NT2/D1 (cell line): ENCODE measurements at regions not wholly inside any gene's neighbourhood (a gene's known extent, or its start where the extent isn't known, plus 50 kb on each side); places are given as distances from the start of the nearest gene placed in this dataset.

Experiments
- SUZ12 ChIP-seq: IDR thresholded peaks from 2 replicates; pipeline ENCODE4 v1.6.1; 2011; ENCODE audit not compliant: insufficient read length, insufficient read depth; ENCODE audit errors: extremely low read depth
- YY1 ChIP-seq: IDR thresholded peaks from 2 replicates; pipeline ENCODE4 v1.6.1; 2011; ENCODE audit not compliant: insufficient read length, insufficient read depth
- ZNF274 ChIP-seq: IDR thresholded peaks from 2 replicates; pipeline ENCODE4 v1.6.1; 2011; ENCODE audit warnings: mild to moderate bottlenecking, low read depth, low read length

GRCh38 chr2:57516698-57517340 lies 529.8 kb upstream of the VRK2 start:
- TF ChIP-seq YY1 (no peak), ZNF274 (no peak), SUZ12 (no peak)
